Activated CD4-positive, alpha-beta T cell treated with anti-CD3 and anti-CD28 coated beads for 36 hours (primary cell): ENCODE measurements at regions not wholly inside any gene's neighbourhood (a gene's known extent, or its start where the extent isn't known, plus 50 kb on each side); places are given as distances from the start of the nearest gene placed in this dataset.

ENCODE experiments used
- ATAC-seq: fragments of 200-7000 bp; cut with Tn5 transposase; one replicate; pipeline ENCODE4 v1.10.0; 2021; ENCODE audit warnings: mild to moderate bottlenecking, moderate library complexity
- CTCF ChIA-PET: fragments of 350-600 bp; sonication (Branson Sonifier 250); formaldehyde crosslinking; loops from one replicate; lab custom pipeline; 2021; ENCODE audit warnings: antibody characterized with exemption; lab: Charles Lee
- POLR2A ChIA-PET: fragments of 350-600 bp; sonication (Branson Sonifier 250); formaldehyde crosslinking; loops from one replicate; lab custom pipeline; 2021; ENCODE audit warnings: antibody characterized with exemption, inconsistent platforms; lab: Charles Lee
- DNase-seq: peaks from one replicate; pipeline ENCODE4 v3.0.0-alpha.2; 2020
- H3K27ac Mint-ChIP-seq: one replicate; pipeline ENCODE4 v1.8.0; 2021; ENCODE audit warnings: mixed read lengths
- H3K27me3 Mint-ChIP-seq: one replicate; pipeline ENCODE4 v1.8.0; 2021; ENCODE audit warnings: mixed read lengths
- H3K36me3 Mint-ChIP-seq: one replicate; pipeline ENCODE4 v1.8.0; 2021; ENCODE audit warnings: low read depth, mixed read lengths
- H3K4me1 Mint-ChIP-seq: one replicate; pipeline ENCODE4 v1.8.0; 2021; ENCODE audit warnings: mixed read lengths
- H3K4me3 Mint-ChIP-seq: one replicate; pipeline ENCODE4 v1.8.0; 2021; ENCODE audit warnings: mild to moderate bottlenecking, moderate library complexity, mixed read lengths
- H3K9me3 Mint-ChIP-seq: one replicate; pipeline ENCODE4 v1.8.0; 2021; ENCODE audit warnings: low read depth, mixed read lengths
- intact Hi-C, 2 experiments: fragments of 100-400 bp; cut with DNase I in 1 of 2; cut with micrococcal nuclease in 1 of 2; formaldehyde crosslinking; loops; one replicate each; pipeline versions ENCODE4 v1.14.2 to v1.15.1; 2022 to 2024; cut with DNase I, micrococcal nuclease

GRCh38 chr2:12641441-12641840, 75.3 kb upstream of the TRIB2 start:
- ChIA-PET POLR2A (no interaction called here), CTCF (interaction anchor here (0.6 kb wide), 1 partner anchor 394 kb away, joined by 3 read pairs; no protein-coding TSS in a partner anchor)
- H3K27me3 Mint-ChIP-seq, result no peaks in the 10 kb centered on the region
- H3K4me1 Mint-ChIP-seq, result peaks cover 13% of the 10 kb centered on the region
- ATAC-seq (no peak), DNase-seq (no peak)
- no peak overlapping the region for H3K4me3 Mint-ChIP-seq
- H3K27ac Mint-ChIP-seq, result no peak overlapping the region
- no peaks in the 10 kb centered on the region for H3K36me3 Mint-ChIP-seq
- H3K9me3 Mint-ChIP-seq, result no peaks in the 10 kb centered on the region
- intact Hi-C loops, result no loop called here

DNA sequence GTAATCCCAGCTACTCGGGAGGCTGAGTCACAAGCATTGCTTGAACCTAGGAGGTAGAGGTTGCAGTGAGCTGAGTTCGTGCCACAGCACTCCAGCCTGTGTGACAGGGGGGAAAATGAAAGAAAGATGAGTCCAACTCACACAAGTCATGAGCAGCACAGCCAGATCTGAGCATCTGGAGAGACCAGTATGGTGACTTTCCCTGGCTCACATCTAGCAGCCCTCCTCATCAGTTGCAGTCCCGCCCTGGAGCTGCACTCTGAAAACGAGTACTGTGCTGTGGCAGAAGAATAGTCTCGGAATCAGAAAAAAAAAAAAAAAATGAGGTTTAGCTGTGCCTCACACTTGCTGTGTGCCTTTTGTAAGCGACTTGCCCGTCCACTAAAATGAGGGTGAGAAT, 74.4 kb upstream of the TRIB2 start:
- Mint-ChIP-seq H3K36me3 (no peaks in the 10 kb centered on the region), H3K27ac (no peak overlapping the region), H3K4me3 (no peak overlapping the region), H3K27me3 (no peaks in the 10 kb centered on the region), H3K9me3 (peaks cover 4% of the 10 kb centered on the region), H3K4me1 (peaks cover 4% of the 10 kb centered on the region)
- POLR2A ChIA-PET, result interaction anchor here (0.6 kb wide), 1 partner anchor 37 kb away, joined by 3 read pairs; no protein-coding TSS in a partner anchor
- no peak for ATAC-seq
- DNase-seq, result no peak
- intact Hi-C loops, result no loop called here
- CTCF ChIA-PET, result no interaction called here

DNA sequence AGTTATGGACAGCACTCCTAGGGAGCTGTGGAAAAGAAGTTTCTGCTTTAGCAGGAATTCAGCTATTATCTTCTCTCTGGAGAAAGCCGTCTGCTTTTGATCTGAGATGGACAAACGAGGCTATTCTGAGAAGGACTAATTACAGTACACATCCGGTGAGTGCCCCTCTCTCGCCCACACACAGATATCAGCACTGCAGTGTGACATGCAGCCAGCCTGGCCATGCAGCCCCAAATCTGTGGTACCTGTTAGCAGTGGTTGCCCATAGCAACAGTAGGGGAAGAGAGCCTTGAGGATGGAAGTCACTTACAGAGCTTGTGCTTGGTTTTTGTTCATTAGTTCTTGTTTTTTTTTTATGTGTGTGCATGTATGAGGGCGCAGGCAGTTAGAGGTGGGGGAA, 73.9 kb upstream of the TRIB2 start:
- H3K4me3 Mint-ChIP-seq, result no peak overlapping the region
- no peak for ATAC-seq
- POLR2A ChIA-PET, result interaction anchor here (0.6 kb wide), 1 partner anchor 38 kb away, joined by 3 read pairs; no protein-coding TSS in a partner anchor

DNA sequence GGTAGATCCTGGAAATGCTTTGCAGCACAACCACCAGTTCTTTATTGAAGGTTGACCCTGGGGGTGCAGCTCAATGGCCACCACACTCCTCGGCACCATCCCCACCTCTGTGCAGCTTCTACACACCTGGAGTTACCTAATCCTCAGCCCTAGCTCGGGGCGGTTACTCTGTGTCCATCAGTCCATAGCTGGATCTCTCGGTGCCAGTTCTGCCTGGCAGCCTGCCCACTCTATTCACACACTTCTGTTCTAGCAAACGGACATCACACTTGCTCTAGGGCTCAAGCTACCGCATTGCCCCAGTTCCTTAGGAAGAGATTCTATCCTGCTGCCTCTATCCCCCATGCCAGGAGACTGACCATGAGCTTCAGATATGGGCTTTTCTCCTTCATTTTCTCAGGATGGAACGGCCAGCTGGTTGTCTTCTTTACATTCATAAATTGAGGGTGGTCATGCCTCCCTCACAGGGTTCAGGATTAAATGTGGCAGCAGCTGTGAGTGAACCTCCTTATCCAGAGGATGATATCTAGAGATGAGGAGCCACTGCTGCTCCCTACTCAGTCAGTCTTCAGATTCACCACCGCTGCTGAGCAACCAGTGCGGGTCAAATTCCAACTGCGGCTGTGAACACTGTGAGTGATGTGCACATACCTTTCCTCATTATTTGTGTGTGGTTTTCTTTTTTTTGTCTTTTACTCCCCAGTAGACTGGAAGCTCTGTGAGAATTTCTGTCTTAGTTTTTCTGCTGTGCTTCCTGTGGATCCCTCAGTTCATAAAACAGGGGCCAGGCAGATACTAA, 66.9 kb upstream of the TRIB2 start:
- no peaks in the 10 kb centered on the region for H3K27me3 Mint-ChIP-seq
- no peaks in the 10 kb centered on the region for H3K36me3 Mint-ChIP-seq
- POLR2A ChIA-PET, result no interaction called here
- no peak overlapping the region for H3K4me3 Mint-ChIP-seq
- no peak for DNase-seq
- no peak overlapping the region for H3K27ac Mint-ChIP-seq
- CTCF ChIA-PET, result no interaction called here
- H3K9me3 Mint-ChIP-seq, result peaks cover 6% of the 10 kb centered on the region
- intact Hi-C loops, result no loop called here
- ATAC-seq, result no peak
- no peaks in the 10 kb centered on the region for H3K4me1 Mint-ChIP-seq

More for the DNA sequence above, 73.9 kb upstream of the TRIB2 start:
- CTCF ChIA-PET, result interaction anchor here (1.2 kb wide), 1 partner anchor 9 kb away, joined by 3 read pairs; no protein-coding TSS in a partner anchor
- DNase-seq, result no peak
- Mint-ChIP-seq H3K36me3 (no peaks in the 10 kb centered on the region), H3K4me1 (peaks cover 4% of the 10 kb centered on the region), H3K27me3 (no peaks in the 10 kb centered on the region), H3K27ac (no peak overlapping the region), H3K9me3 (peaks cover 6% of the 10 kb centered on the region)
- intact Hi-C loops, result no loop called here

GRCh38 chr2:12651641-12652040, 65.1 kb upstream of the TRIB2 start:
- no peak overlapping the region for H3K27ac Mint-ChIP-seq
- POLR2A ChIA-PET, result no interaction called here
- H3K36me3 Mint-ChIP-seq, result no peaks in the 10 kb centered on the region
- intact Hi-C loops, result no loop called here
- DNase-seq (no peak), ATAC-seq (no peak)
- H3K9me3 Mint-ChIP-seq, result peaks cover 6% of the 10 kb centered on the region
- H3K27me3 Mint-ChIP-seq, result no peaks in the 10 kb centered on the region
- CTCF ChIA-PET, result interaction anchor here (1.3 to 2.2 kb wide), 2 partner anchors 8 to 12 kb away, joined by 3 to 5 read pairs; no protein-coding TSS in a partner anchor
- peaks cover 1% of the 10 kb centered on the region for H3K4me1 Mint-ChIP-seq
- H3K4me3 Mint-ChIP-seq, result no peak overlapping the region

- DNase-seq, result no peak
- no peak for ATAC-seq
- H3K27ac Mint-ChIP-seq, result no peak overlapping the region
- H3K9me3 Mint-ChIP-seq, result peaks cover 1% of the 10 kb centered on the region
- intact Hi-C loops, result no loop called here
- POLR2A ChIA-PET, result no interaction called here
- CTCF ChIA-PET, result interaction anchor here (0.6 to 2.2 kb wide), 4 partner anchors 9 to 729 kb away, joined by 3 to 5 read pairs (median 3); no protein-coding TSS in a partner anchor
- H3K4me3 Mint-ChIP-seq, result no peak overlapping the region
- H3K27me3 Mint-ChIP-seq, result no peaks in the 10 kb centered on the region
- H3K36me3 Mint-ChIP-seq, result no peaks in the 10 kb centered on the region
- H3K4me1 Mint-ChIP-seq, result peaks cover 4% of the 10 kb centered on the region
Measured at GRCh38 chr2:12652723-12653122, 64.0 kb upstream of the TRIB2 start.

DNA sequence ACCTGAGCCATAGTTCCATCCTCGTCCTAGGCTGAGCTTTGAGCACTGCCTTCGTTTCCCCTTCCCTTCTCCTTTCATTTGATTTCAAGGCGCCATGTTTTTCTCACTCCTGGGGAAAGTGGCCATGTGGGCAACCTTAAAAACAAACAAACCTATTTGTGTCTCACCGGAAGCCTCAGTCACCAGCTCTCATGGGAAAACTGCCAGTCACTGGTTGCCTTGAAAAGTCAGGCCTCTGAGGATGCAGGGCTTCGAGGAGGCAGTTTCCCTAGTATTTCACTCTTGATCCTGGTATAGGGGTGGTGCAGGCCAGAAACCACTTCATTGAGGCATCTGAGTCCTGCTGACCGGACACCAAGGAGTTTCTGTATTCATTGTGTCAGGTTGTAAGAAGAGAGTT, 59.2 kb upstream of the TRIB2 start:
- ATAC-seq (no peak), DNase-seq (no peak)
- CTCF ChIA-PET, result no interaction called here
- no peaks in the 10 kb centered on the region for H3K9me3 Mint-ChIP-seq
- H3K4me3 Mint-ChIP-seq, result no peak overlapping the region
- H3K27ac Mint-ChIP-seq, result peak overlapping the region; percentile 16
- H3K36me3 Mint-ChIP-seq, result no peaks in the 10 kb centered on the region
- POLR2A ChIA-PET, result no interaction called here
- no peaks in the 10 kb centered on the region for H3K27me3 Mint-ChIP-seq
- H3K4me1 Mint-ChIP-seq, result peaks cover 15% of the 10 kb centered on the region
- intact Hi-C loops, result no loop called here

- intact Hi-C loops, result no loop called here
- no peak overlapping the region for H3K4me3 Mint-ChIP-seq
- POLR2A ChIA-PET, result interaction anchor here (1.1 kb wide), 1 partner anchor 21 kb away, joined by 5 read pairs; no protein-coding TSS in a partner anchor
Measured at GRCh38 chr2:12658310-12658945, 58.3 kb upstream of the TRIB2 start.

DNA sequence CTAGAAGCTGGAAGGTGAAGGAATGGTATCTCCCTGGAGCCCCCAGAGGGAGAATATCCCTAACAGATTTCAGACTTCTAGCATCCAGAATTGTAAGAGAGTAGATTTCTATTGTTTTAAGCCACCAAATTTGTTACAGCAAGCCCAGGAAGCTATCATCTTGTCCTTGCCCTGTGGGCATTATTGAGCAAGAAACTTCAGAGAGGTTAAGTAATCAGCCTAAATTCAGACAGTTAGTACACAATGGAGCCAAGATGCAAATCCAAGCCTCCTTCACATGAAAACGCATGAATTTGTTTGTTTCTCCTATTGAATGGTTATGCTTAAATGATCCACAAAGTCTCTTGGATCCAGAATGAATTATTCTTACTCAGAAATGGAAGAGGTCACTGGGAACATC, 55.2 kb upstream of the TRIB2 start:
- Mint-ChIP-seq H3K9me3 (peaks cover 4% of the 10 kb centered on the region), H3K27me3 (no peaks in the 10 kb centered on the region), H3K4me1 (peaks cover 15% of the 10 kb centered on the region), H3K36me3 (peaks cover 4% of the 10 kb centered on the region), H3K27ac (no peak overlapping the region), H3K4me3 (no peak overlapping the region)
- intact Hi-C loops, result no loop called here
- ChIA-PET POLR2A (no interaction called here), CTCF (interaction anchor here (1.0 kb wide), 1 partner anchor 15 kb away, joined by 3 read pairs; no protein-coding TSS in a partner anchor)
- ATAC-seq, result no peak
- DNase-seq, result no peak

More at GRCh38 chr2:12658310-12658945, 58.3 kb upstream of the TRIB2 start:
- Mint-ChIP-seq H3K4me1 (peaks cover 15% of the 10 kb centered on the region), H3K27ac (peak overlapping the region; percentile 53), H3K27me3 (no peaks in the 10 kb centered on the region), H3K9me3 (no peaks in the 10 kb centered on the region), H3K36me3 (no peaks in the 10 kb centered on the region)
- no peak for DNase-seq
- ATAC-seq, result peak; percentile 76
- CTCF ChIA-PET, result no interaction called here

DNA sequence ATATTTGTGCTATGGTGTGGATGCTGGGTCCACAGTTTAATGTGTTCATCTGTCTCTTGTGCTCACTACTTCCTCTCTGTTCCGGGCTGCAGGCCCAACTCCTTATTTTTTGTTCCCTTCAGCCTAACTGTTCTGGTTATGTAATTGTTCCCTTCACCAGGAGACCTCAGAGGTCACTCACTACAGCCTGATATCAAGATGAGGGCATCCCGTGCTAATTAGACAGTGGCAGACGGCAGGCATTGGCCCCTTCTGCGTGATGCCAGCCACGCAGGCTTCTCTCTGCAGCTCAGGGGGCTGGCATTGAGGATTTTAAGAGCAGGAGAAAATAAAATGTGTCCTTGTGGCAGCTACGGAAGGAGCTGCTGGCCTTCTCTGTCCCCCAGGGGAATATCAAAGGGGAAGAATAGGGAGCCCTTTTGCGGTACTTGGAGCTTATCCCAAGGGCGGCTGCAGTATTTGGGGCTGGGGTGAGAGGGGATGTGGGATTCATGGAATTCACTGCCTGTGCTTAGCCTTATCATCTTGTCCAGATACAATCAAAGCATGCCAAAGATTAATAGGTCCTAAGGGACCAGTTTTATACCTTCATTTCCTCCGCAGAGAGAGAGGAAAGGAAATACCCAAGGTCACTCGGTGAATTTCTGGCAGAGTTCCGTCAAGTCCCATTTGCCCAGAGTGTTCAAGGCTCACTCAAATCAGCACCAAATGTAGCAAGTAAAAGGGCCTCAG, 53.3 kb upstream of the TRIB2 start:
- H3K4me3 Mint-ChIP-seq, result no peak overlapping the region
- peaks cover 3% of the 10 kb centered on the region for H3K4me1 Mint-ChIP-seq
- H3K9me3 Mint-ChIP-seq, result peaks cover 4% of the 10 kb centered on the region
- ChIA-PET POLR2A (no interaction called here), CTCF (interaction anchor here (0.7 kb wide), 1 partner anchor 494 kb away, joined by 3 read pairs; no protein-coding TSS in a partner anchor)
- no peak overlapping the region for H3K27ac Mint-ChIP-seq
- H3K36me3 Mint-ChIP-seq, result peaks cover 5% of the 10 kb centered on the region
- DNase-seq (no peak), ATAC-seq (no peak)
- no peaks in the 10 kb centered on the region for H3K27me3 Mint-ChIP-seq
- intact Hi-C loops, result no loop called here

- CTCF ChIA-PET, result no interaction called here
- ATAC-seq, result no peak
Measured at GRCh38 chr2:12665334-12665733, 51.4 kb upstream of the TRIB2 start.

More at GRCh38 chr2:12665334-12665733, 51.4 kb upstream of the TRIB2 start:
- intact Hi-C loops, result no loop called here
- Mint-ChIP-seq H3K27me3 (no peaks in the 10 kb centered on the region), H3K4me3 (no peak overlapping the region), H3K9me3 (peaks cover 4% of the 10 kb centered on the region), H3K36me3 (peaks cover 5% of the 10 kb centered on the region), H3K4me1 (no peaks in the 10 kb centered on the region), H3K27ac (no peak overlapping the region)
- DNase-seq, result no peak
- POLR2A ChIA-PET, result no interaction called here
